ENCODE measurements at regions not wholly inside any gene's neighbourhood (a gene's known extent, or its start where the extent isn't known, plus 50 kb on each side); places are given as distances from the start of the nearest gene placed in this dataset.

GRCh38 chr10:133015321-133015720, 72.4 kb upstream of the ADGRA1 start:
- ChIA-PET POLR2A (no interaction called here), CTCF (no interaction called here)
- Histone ChIP-seq H3F3A (replicated peaks; ENCODE audit: insufficient read depth) (peaks cover 8% of the 10 kb centered on the region), H3K4me2 (no peak overlapping the region), H3K9ac (no peak overlapping the region), H3K4me1 (ENCODE audit: control insufficient read depth in 1 of 2, insufficient read depth in 2 of 2, low read depth in 1 of 2, low read length in 1 of 2) (no peaks in the 10 kb centered on the region), H3K27ac (ENCODE audit: low read depth in 2 of 2, low read length in 1 of 2) (no peak overlapping the region), H4K20me1 (ENCODE audit: insufficient read depth) (no peaks in the 10 kb centered on the region), H3K27me3 (ENCODE audit: insufficient read depth) (no peaks in the 10 kb centered on the region), H3K4me3 (ENCODE audit: low read depth in 2 of 2, low read length in 1 of 2) (no peak overlapping the region), H2AFZ (ENCODE audit: low read depth) (no peak overlapping the region), H3K9me2 (no peaks in the 10 kb centered on the region), H3K9me3 (no peaks in the 10 kb centered on the region), H3K36me3 (replicated peaks in 1 of 2; ENCODE audit: control insufficient read depth in 1 of 2, insufficient read depth in 2 of 2, low read length in 1 of 2) (no peaks in the 10 kb centered on the region), H3K79me2 (ENCODE audit: insufficient read depth) (no peaks in the 10 kb centered on the region)
- TF ChIP-seq GABPA (IDR thresholded peaks at IDR 0.05; ENCODE audit: low read depth) (no peak), TEAD4 (IDR thresholded peaks at IDR 0.05; ENCODE audit: borderline replicate concordance, insufficient read depth) (no peak), CHD2 (IDR thresholded peaks at IDR 0.05; ENCODE audit: low read length, partially characterized antibody) (no peak), MXI1 (IDR thresholded peaks at IDR 0.05; ENCODE audit: low read depth, low read length) (no peak)
- TF ChIP-seq, protein P1, sequence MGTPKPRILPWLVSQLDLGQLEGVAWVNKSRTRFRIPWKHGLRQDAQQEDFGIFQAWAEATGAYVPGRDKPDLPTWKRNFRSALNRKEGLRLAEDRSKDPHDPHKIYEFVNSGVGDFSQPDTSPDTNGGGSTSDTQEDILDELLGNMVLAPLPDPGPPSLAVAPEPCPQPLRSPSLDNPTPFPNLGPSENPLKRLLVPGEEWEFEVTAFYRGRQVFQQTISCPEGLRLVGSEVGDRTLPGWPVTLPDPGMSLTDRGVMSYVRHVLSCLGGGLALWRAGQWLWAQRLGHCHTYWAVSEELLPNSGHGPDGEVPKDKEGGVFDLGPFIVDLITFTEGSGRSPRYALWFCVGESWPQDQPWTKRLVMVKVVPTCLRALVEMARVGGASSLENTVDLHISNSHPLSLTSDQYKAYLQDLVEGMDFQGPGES (IDR thresholded peaks at IDR 0.05; ENCODE audit: low read depth, low read length), result no peak
- 72% methylated on average over 15 of the region's 18 CpGs for WGBS (ENCODE audit: low lambda C conversion rate)
- DNase-seq, result no peak

DNA sequence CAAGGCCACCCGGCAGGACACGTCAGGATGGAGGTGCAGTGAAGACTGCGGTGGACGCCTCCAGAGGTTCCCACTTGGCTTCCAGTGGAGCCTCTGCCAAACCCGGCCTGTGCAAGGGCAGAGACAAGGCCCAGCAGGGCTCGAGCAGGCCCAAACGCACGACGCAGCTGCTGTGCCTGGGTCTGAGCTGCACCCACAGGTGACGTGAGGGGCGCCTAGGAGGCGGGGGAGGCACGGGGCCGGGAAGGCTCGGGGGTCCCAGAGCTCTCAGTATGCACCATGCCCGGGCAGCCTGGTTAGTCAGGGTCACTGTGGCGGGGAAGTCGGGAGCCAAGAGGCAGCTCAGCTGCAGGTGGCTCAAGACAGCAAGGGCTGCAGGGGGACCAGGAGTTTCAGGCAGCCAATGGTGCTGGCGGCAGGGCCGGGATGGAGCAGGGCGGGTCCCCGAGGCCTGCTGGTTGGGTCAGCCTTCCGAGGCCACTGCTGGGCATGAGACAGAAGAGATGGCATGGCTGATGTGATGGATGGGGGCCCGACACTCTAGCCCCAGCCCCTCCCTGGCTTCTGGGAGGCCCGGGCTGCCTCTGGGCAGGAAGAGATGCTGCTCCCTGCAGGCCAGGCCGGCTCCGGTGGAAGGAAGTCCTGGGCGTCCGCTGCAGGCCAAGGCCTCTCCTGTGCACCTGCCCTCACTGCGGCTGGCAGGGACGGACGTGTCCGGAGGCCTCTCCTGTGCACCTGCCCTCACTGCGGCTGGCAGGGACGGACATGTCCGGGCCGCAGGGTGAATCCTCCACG, 72.2 kb upstream of the CFAP46 start:
- no peaks in the 10 kb centered on the region for H3K9me2 ChIP-seq
- no peak overlapping the region for H3K4me3 ChIP-seq (ENCODE audit: low read depth in 2 of 2, low read length in 1 of 2)
- H3K27me3 ChIP-seq (ENCODE audit: insufficient read depth), result no peaks in the 10 kb centered on the region
- peaks cover 8% of the 10 kb centered on the region for H3F3A ChIP-seq (replicated peaks; ENCODE audit: insufficient read depth)
- H2AFZ ChIP-seq (ENCODE audit: low read depth), result no peak overlapping the region
- H3K9ac ChIP-seq, result no peak overlapping the region
- TF ChIP-seq FOXJ3 (CRISPR knock-in tag; IDR thresholded peaks at IDR 0.05), result no peak
- TF ChIP-seq GATA2 (CRISPR knock-in tag; IDR thresholded peaks at IDR 0.05), result no peak
- TF ChIP-seq MEF2A (IDR thresholded peaks at IDR 0.05; ENCODE audit: borderline replicate concordance, low read depth), result no peak
- TF ChIP-seq SIN3A (IDR thresholded peaks at IDR 0.05; ENCODE audit: borderline replicate concordance, low read depth, low read length), result no peak
- TF ChIP-seq GABPA (IDR thresholded peaks at IDR 0.05; ENCODE audit: low read depth), result no peak
- no peak for TF ChIP-seq EZH2phosphoT487 (IDR thresholded peaks at IDR 0.05; ENCODE audit: borderline replicate concordance, low read depth)
- TF ChIP-seq ZBTB33 (IDR thresholded peaks at IDR 0.05; ENCODE audit: borderline replicate concordance, low read depth), result no peak
- no peak for TF ChIP-seq ELF1 (IDR thresholded peaks at IDR 0.05)
- TF ChIP-seq, protein P1 (IDR thresholded peaks at IDR 0.05; ENCODE audit: low read depth, low read length), result no peak
- no peak for TF ChIP-seq EP300 (IDR thresholded peaks at IDR 0.05; ENCODE audit: borderline replicate concordance in 1 of 2, low read depth in 1 of 2, low read length in 1 of 2)
- TF ChIP-seq FOXM1 (IDR thresholded peaks at IDR 0.05; ENCODE audit: low read depth), result no peak
- no peak overlapping the region for H3K27ac ChIP-seq (ENCODE audit: low read depth in 2 of 2, low read length in 1 of 2)
- H3K36me3 ChIP-seq (replicated peaks in 1 of 2; ENCODE audit: control insufficient read depth in 1 of 2, insufficient read depth in 2 of 2, low read length in 1 of 2), result no peaks in the 10 kb centered on the region
- ChIA-PET POLR2A (no interaction called here), CTCF (no interaction called here)
- H3K9me3 ChIP-seq, result no peaks in the 10 kb centered on the region
- H3K79me2 ChIP-seq (ENCODE audit: insufficient read depth), result no peaks in the 10 kb centered on the region
- H3K4me1 ChIP-seq (ENCODE audit: control insufficient read depth in 1 of 2, insufficient read depth in 2 of 2, low read depth in 1 of 2, low read length in 1 of 2), result no peaks in the 10 kb centered on the region
- H3K4me2 ChIP-seq, result no peak overlapping the region
- 61% methylated on average over 13 of the region's 38 CpGs for WGBS (ENCODE audit: low lambda C conversion rate)
- DNase-seq, result no peak
- no peaks in the 10 kb centered on the region for H4K20me1 ChIP-seq (ENCODE audit: insufficient read depth)

Measured in SK-N-SH (cell line).